ENCODE measurements at regions not wholly inside any gene's neighbourhood (a gene's known extent, or its start where the extent isn't known, plus 50 kb on each side); places are given as distances from the start of the nearest gene placed in this dataset.

GRCh38 chr7:145644426-145645134, 472.0 kb upstream of the CNTNAP2 start:
- DNase-seq = no peak
- Mint-ChIP-seq H3K4me1 (no peaks in the 10 kb centered on the region), H3K4me3 (no peak overlapping the region), H3K9me3 (peaks cover 12% of the 10 kb centered on the region), H3K27ac (no peak overlapping the region), H3K36me3 (ENCODE audit: low read depth) (no peaks in the 10 kb centered on the region), H3K27me3 (ENCODE audit: low read depth, poor library complexity) (no peaks in the 10 kb centered on the region)
- TF ChIP-seq, protein P1, sequence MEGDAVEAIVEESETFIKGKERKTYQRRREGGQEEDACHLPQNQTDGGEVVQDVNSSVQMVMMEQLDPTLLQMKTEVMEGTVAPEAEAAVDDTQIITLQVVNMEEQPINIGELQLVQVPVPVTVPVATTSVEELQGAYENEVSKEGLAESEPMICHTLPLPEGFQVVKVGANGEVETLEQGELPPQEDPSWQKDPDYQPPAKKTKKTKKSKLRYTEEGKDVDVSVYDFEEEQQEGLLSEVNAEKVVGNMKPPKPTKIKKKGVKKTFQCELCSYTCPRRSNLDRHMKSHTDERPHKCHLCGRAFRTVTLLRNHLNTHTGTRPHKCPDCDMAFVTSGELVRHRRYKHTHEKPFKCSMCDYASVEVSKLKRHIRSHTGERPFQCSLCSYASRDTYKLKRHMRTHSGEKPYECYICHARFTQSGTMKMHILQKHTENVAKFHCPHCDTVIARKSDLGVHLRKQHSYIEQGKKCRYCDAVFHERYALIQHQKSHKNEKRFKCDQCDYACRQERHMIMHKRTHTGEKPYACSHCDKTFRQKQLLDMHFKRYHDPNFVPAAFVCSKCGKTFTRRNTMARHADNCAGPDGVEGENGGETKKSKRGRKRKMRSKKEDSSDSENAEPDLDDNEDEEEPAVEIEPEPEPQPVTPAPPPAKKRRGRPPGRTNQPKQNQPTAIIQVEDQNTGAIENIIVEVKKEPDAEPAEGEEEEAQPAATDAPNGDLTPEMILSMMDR (IDR thresholded peaks at IDR 0.05) = no peak

- TF ChIP-seq, protein P1 (IDR thresholded peaks at IDR 0.05) = no peak
- no peaks in the 10 kb centered on the region for H3K27me3 Mint-ChIP-seq (ENCODE audit: low read depth, poor library complexity)
- H3K4me3 Mint-ChIP-seq = no peak overlapping the region
- H3K27ac Mint-ChIP-seq = no peak overlapping the region
- peaks cover 12% of the 10 kb centered on the region for H3K9me3 Mint-ChIP-seq
- DNase-seq = no peak
- H3K4me1 Mint-ChIP-seq = no peaks in the 10 kb centered on the region
- H3K36me3 Mint-ChIP-seq (ENCODE audit: low read depth) = no peaks in the 10 kb centered on the region
These were observed 472.6 kb upstream of the CNTNAP2 start for GRCh38 chr7:145643981-145644380.

- TF ChIP-seq, protein P1 (IDR thresholded peaks at IDR 0.05) = no peak
- Mint-ChIP-seq H3K9me3 (no peaks in the 10 kb centered on the region), H3K4me3 (no peak overlapping the region), H3K27ac (no peak overlapping the region), H3K4me1 (no peaks in the 10 kb centered on the region), H3K36me3 (ENCODE audit: low read depth) (no peaks in the 10 kb centered on the region), H3K27me3 (ENCODE audit: low read depth, poor library complexity) (no peaks in the 10 kb centered on the region)
- no peak for DNase-seq
These were observed 483.1 kb upstream of the CNTNAP2 start for GRCh38 chr7:145633513-145633912.

GRCh38 chr7:145624618-145625017, 492.0 kb upstream of the CNTNAP2 start:
- H3K4me3 Mint-ChIP-seq = no peak overlapping the region
- TF ChIP-seq, protein P1 (IDR thresholded peaks at IDR 0.05) = no peak
- H3K4me1 Mint-ChIP-seq = no peaks in the 10 kb centered on the region
- H3K36me3 Mint-ChIP-seq (ENCODE audit: low read depth) = no peaks in the 10 kb centered on the region
- H3K27ac Mint-ChIP-seq = no peak overlapping the region
- no peaks in the 10 kb centered on the region for H3K9me3 Mint-ChIP-seq
- H3K27me3 Mint-ChIP-seq (ENCODE audit: low read depth, poor library complexity) = no peaks in the 10 kb centered on the region
- DNase-seq = no peak

- H3K9me3 Mint-ChIP-seq = peaks cover 15% of the 10 kb centered on the region
- no peaks in the 10 kb centered on the region for H3K27me3 Mint-ChIP-seq (ENCODE audit: low read depth, poor library complexity)
- H3K4me1 Mint-ChIP-seq = no peaks in the 10 kb centered on the region
- no peak for DNase-seq
- no peaks in the 10 kb centered on the region for H3K36me3 Mint-ChIP-seq (ENCODE audit: low read depth)
- TF ChIP-seq, protein P1 (IDR thresholded peaks at IDR 0.05) = no peak
- H3K27ac Mint-ChIP-seq = no peak overlapping the region
- H3K4me3 Mint-ChIP-seq = no peak overlapping the region
These were observed 510.6 kb upstream of the CNTNAP2 start for GRCh38 chr7:145605963-145606362.

GRCh38 chr7:145599376-145599775, 517.2 kb upstream of the CNTNAP2 start:
- DNase-seq = no peak
- Mint-ChIP-seq H3K9me3 (no peaks in the 10 kb centered on the region), H3K27me3 (ENCODE audit: low read depth, poor library complexity) (no peaks in the 10 kb centered on the region), H3K4me3 (no peak overlapping the region), H3K36me3 (ENCODE audit: low read depth) (no peaks in the 10 kb centered on the region), H3K4me1 (no peaks in the 10 kb centered on the region), H3K27ac (no peak overlapping the region)
- TF ChIP-seq, protein P1 (IDR thresholded peaks at IDR 0.05) = no peak

All from nephron progenitor cell (in vitro differentiated cells).